HG02571 (cell line): ENCODE measurements at regions not wholly inside any gene's neighbourhood (a gene's known extent, or its start where the extent isn't known, plus 50 kb on each side); places are given as distances from the start of the nearest gene placed in this dataset.

Source experiments
- ATAC-seq: cut with Tn5 transposase; IDR thresholded peaks from one replicate; pipeline ENCODE4 v1.9.1; 2021; ENCODE audit warnings: mild to moderate bottlenecking, moderate library complexity; ENCODE audit not compliant: unreplicated experiment

- ATAC-seq, result no peak
Measured at GRCh38 chr11:32200136-32200847, 109.4 kb downstream of the RCN1 start.

- no peak for ATAC-seq
Measured at GRCh38 chr11:32204751-32205150, 113.9 kb downstream of the RCN1 start.

DNA sequence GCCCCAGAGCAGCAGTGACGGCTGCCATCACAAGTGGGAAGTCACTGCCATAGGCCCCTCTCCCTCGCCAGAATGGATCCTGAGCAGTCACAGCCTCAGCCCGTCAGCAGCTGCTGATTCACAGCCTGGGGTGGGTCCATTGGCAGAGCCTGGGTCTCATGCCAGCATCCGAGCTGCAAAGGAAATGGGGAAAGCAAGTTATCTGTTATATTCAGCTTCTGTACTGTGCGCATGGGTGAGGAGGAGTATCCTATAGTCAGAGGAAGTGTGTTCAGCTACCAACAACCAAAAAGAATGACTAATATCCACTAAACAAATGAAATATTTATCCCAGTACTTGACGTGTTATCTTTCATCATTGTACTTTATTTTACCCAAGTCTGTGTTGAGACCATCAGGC is 119.7 kb downstream of the RCN1 start:
- no peak for ATAC-seq

- ATAC-seq, result no peak
Measured at GRCh38 chr11:32213223-32213622, 122.3 kb downstream of the RCN1 start.

DNA sequence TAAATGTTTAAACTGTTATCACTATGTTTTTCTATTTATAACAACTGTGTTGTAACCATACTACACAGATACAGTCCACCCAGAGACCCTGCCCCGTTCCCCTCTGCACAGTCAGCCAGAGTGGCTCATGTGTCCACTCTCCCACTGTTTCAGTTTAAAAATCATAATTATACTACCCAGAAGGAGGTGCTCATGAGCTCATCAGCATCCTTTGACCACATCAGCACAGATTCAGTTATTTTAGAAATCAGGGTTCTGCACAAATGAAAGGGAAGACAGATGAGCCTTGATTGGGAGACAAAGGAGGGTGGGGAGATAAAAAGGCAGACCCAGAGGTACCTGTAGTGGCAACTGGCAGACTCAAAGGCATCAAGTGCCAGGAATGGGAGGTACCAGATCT is 124.3 kb downstream of the RCN1 start:
- no peak for ATAC-seq

DNA sequence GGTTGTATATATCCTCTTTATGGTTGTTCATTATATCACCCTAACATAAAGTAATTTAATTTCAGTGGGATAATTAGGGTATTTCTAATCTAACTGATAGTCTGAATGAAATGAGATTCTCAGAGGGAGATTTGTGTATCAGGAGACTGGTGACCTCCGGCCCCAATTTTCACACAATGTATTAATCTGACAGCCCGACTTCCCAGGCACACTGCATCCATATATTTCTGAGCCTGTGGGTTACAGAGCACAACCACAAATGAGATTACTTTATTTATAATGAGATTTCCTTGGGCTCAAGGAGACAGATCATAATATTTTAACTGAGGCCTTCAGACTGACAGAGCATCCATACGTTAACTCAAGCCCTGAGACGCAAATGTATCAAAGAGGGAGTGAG is 125.9 kb downstream of the RCN1 start:
- no peak for ATAC-seq

DNA sequence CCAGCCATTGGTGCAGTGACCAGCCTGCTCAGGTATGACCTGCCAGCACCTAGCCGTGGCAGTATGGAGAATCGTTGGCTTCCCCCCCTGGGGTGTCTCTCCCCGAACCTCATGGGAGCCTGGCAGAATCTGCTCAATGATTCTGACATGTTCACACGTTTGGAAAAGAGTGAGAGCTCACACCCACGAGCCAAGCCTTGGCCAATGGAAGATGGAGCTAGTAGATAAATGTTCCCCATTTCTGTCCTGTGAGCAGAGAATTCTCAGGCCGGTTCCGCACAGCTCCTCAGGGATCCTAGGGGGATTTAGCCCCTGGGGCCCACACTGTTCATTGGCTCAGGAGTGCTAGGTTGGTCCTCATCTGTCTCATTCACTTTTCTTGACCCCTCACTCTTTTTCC is 128.4 kb downstream of the RCN1 start:
- no peak for ATAC-seq

DNA sequence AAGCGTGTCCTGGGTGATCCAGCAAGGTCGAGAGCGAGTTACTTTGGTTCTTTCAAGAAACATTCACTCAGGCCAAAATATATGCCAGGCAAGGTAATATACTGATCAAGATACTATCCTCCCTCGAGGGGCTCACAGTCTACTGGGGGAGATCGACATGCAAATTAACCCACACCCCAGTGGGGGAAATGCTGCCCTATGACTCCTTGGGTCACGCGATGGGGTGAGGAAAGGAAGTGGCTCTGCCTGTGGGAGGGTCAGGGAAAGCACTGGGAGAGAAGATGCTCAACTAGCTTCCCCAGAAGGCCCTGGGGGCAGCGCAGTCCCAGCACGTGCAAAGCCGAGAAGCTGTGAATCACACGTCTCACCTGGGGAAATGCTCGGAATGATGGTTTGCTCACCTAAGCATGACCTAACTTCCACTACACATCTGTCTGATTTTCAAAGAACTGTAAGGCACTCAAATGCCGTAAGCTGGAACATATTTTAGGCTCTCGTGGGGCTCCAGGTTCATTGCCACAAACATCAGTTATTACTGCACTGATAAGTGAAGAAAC is 130.7 kb downstream of the RCN1 start:
- ATAC-seq, result no peak

DNA sequence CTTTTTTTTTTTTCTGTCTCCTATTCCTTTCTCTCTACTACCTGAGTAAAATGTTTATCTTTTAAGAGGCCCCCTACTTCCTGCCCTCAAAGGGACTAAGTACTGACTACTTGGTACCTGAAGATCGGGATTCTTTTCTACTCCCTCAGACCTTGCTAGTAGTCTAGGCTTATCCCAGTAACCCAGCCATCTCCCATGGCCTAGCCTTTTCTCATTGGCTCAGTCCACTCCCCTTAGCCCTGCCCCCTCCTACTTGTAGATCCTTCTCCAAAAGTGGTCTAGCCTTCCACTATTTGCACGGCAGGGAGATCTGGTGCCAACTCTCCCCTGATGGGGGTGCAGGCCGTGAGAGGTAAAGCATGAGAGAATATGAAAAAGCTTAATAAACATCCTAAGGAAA is 133.7 kb downstream of the RCN1 start:
- no peak for ATAC-seq

GRCh38 chr11:32225571-32226285 is 134.9 kb downstream of the RCN1 start:
- ATAC-seq, result no peak

DNA sequence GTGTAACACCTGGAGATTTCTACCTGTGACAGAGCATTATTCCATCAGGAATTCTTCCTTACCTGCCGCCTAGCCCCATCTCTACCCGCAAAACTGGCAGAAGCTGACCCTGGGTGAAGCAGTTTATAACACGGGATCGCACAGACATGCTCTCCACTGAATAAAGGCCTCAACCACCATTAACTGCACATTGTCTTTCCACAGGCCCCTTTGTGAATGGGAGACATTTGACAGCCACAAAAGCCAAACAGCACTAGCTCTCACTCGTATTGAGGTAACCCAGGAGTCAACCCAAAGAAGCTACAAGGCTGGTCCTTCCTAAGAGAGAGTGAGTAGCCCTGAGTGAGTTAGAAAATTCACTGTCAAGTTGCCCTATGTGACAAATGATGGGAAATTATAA is 135.6 kb downstream of the RCN1 start:
- ATAC-seq, result no peak

DNA sequence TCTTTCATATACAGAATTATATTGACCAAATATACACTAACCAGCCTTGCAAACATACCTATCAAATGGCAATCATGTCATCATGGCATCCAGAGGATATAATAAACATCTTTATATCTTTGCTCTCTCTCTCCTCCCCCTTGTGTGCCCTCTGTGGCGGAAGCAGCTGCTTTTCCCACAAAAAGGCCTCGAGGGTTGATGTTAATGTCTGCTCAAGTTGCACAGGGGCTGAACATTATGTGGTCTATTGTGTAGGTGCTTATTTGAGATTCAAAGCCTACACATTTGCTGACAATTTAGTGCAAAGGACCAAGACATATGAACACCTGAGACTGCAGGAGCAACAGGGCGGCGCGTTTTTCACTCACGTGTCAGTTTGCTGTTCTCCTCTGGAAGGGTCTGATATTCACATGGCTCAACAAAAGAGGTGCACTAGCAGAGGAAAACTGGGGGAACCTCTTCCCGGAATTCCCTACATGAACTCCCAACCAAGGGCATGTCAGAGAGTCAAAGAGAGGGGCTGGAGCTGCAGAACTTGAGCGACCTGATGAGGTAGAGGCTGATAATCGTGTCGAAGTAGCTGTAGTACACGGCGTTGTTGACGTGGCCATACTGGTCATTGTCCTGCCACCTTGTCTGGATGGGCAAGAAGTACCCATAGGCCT is 138.8 kb downstream of the RCN1 start:
- no peak for ATAC-seq

GRCh38 chr11:32231909-32232493 is 141.1 kb downstream of the RCN1 start:
- no peak for ATAC-seq

DNA sequence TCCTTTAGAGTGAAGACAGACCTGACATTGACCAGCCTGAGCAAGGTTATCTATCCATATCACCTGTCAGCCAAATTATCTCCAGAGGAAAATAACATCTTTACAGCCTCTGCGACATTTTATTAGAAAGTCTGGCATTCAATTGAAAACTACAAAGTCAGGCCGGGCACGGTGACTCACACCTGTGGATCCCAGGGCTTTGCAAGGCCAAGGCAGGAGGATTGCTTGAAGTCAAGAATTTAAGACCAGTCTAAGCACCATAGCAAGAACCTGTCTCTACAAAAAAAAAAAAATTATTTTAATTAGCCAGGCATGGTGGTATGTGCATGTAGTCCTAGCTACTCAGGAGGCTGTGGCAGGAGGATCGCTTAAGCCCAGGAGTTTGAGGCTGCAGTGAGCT is 141.6 kb downstream of the RCN1 start:
- no peak for ATAC-seq

DNA sequence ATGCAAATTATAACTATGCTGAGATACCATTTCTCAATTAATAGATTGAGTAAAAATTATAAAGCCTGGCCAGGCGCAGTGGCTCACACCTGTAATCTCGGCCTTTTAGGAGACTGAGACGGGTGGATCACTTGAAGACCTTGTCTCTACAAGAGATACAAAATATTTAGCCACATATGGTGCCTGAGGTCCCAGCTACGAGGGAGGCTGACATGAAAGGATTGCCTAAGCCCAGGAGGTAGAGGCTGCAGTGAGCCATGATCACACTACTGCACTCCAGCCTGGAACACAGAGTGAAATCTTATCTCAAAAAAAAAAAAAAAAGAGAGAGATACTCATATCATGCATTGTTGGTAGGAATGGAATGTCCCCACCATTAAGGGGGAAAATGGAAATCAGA is 142.4 kb downstream of the RCN1 start:
- ATAC-seq, result no peak

GRCh38 chr11:32233928-32234327 is 143.1 kb downstream of the RCN1 start:
- no peak for ATAC-seq

DNA sequence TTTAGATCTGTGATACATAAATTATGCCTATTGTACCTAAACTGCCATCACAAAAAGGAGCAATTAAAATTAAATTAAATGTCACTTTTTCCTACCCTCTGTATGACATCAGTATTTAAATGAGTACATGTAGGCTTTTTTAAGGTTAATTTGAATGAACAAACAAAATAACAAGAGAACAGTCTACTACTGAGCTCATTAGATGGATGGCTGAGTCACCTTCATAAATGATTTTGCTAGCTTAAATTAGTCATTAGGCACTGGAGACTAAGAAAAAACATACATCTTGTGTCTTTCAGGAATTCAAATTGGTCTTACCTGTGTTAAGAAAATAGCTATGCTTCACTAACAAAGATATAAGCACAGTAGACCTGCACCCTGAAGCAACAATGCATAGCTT is 153.6 kb downstream of the RCN1 start:
- no peak for ATAC-seq

DNA sequence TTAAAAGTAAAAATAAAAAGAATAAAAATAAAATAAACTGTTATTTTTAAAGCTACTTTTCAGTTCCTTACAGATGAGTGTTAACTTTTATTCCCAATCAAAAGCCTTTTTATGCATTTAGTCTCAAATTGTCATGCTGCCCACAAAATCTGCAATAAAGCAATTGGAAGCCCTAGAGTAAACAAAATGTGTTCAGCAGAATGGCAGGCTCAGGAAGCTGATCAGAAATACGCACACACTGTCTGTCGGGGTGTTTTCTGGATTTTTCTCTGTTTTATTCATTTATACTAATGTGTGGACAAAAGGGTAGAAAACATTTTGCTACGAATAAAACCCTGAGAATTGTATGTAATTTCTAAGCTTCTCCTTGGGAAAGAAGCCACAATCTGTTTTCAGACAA is 162.8 kb downstream of the RCN1 start:
- no peak for ATAC-seq

GRCh38 chr11:32255841-32256240 is 165.0 kb downstream of the RCN1 start:
- ATAC-seq, result no peak

GRCh38 chr11:32256466-32256865 is 165.6 kb downstream of the RCN1 start:
- no peak for ATAC-seq

DNA sequence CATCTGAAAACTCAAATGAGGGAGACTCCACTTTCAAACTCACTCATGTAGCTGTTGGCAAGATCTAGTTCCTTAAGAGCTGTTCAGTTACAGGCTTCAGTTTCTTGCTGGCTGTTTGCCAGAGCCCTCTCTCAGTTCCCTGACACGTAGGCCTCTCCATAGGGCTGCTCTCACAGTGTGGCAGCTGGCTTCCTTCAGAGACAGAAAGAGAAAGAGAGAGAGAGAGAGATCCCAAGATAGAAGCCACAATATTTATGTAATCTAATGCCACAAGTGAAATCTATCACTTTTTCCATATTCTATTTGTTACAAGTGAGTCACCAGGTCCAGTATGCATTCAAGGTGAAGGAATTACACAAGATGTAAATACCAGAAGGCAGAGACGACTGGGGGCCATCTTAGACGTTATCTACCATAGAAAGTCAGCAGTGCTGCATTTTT is 168.8 kb downstream of the RCN1 start:
- ATAC-seq, result peak; percentile 97
